GM18505 (cell line): ENCODE measurements at regions not wholly inside any gene's neighbourhood (a gene's known extent, or its start where the extent isn't known, plus 50 kb on each side); places are given as distances from the start of the nearest gene placed in this dataset.

Experiments
- ATAC-seq: cut with Tn5 transposase; IDR thresholded peaks from one replicate; pipeline ENCODE4 v1.9.1; 2021; ENCODE audit not compliant: unreplicated experiment
- POLR2A ChIP-seq: IDR thresholded peaks from 4 replicates; pipeline ENCODE4 v1.6.1; 2011; ENCODE audit warnings: borderline replicate concordance; ENCODE audit not compliant: insufficient read depth, insufficient read length; ENCODE audit errors: extremely low read depth

GRCh38 chr22:48905206-48905975 is 922.3 kb downstream of the BRD1 start:
- ATAC-seq = no peak
- no peak for TF ChIP-seq POLR2A

GRCh38 chr22:48902983-48903650 is 924.6 kb downstream of the BRD1 start:
- no peak for ATAC-seq
- TF ChIP-seq POLR2A = no peak

- no peak for TF ChIP-seq POLR2A
- ATAC-seq = no peak
Observed at GRCh38 chr22:48902001-48902869, 925.4 kb downstream of the BRD1 start.

GRCh38 chr22:48901324-48901723 is 926.3 kb downstream of the BRD1 start:
- ATAC-seq = no peak
- no peak for TF ChIP-seq POLR2A

GRCh38 chr22:48900626-48901025 is 927.0 kb downstream of the BRD1 start:
- no peak for TF ChIP-seq POLR2A
- no peak for ATAC-seq

GRCh38 chr22:48900327-48900597 is 927.4 kb downstream of the BRD1 start:
- TF ChIP-seq POLR2A = no peak
- ATAC-seq = no peak

GRCh38 chr22:48899523-48900326 is 927.9 kb downstream of the BRD1 start:
- no peak for ATAC-seq
- TF ChIP-seq POLR2A = no peak

- no peak for TF ChIP-seq POLR2A
- no peak for ATAC-seq
Observed at GRCh38 chr22:48898524-48899250, 929.0 kb downstream of the BRD1 start.

GRCh38 chr22:48897645-48898370 is 929.9 kb downstream of the BRD1 start:
- no peak for TF ChIP-seq POLR2A
- ATAC-seq = no peak

- TF ChIP-seq POLR2A = no peak
- no peak for ATAC-seq
Observed at GRCh38 chr22:48896766-48897644, 930.7 kb downstream of the BRD1 start.

GRCh38 chr22:48895831-48896765 is 931.6 kb downstream of the BRD1 start:
- ATAC-seq = no peak
- no peak for TF ChIP-seq POLR2A

GRCh38 chr22:48895336-48895735 is 932.3 kb downstream of the BRD1 start:
- no peak for ATAC-seq
- no peak for TF ChIP-seq POLR2A
